HEK293 (cell line): ENCODE measurements at regions not wholly inside any gene's neighbourhood (a gene's known extent, or its start where the extent isn't known, plus 50 kb on each side); places are given as distances from the start of the nearest gene placed in this dataset.

Experiments used
- BCL11B ChIP-seq: fragments of 450-650 bp; formaldehyde crosslinking; IDR thresholded peaks from 2 replicates; pipeline ENCODE4 v1.5.1; 2016; ENCODE audit warnings: low read depth, missing biosample characterization, missing genetic modification characterization
- CTCF ChIP-seq: fragments of 450-650 bp; formaldehyde crosslinking; IDR thresholded peaks from 2 replicates; pipeline ENCODE4 v1.5.1; 2016; ENCODE audit warnings: missing biosample characterization, missing genetic modification characterization
- REST ChIP-seq: fragments of 450-650 bp; formaldehyde crosslinking; IDR thresholded peaks from 2 replicates; pipeline ENCODE4 v1.5.1; 2016; ENCODE audit warnings: missing biosample characterization, missing genetic modification characterization
- YY1 ChIP-seq: fragments of 450-650 bp; formaldehyde crosslinking; IDR thresholded peaks from 2 replicates; pipeline ENCODE4 v1.5.1; 2018; ENCODE audit warnings: missing biosample characterization, missing genetic modification characterization
- ZNF146 ChIP-seq: fragments of 450-650 bp; formaldehyde crosslinking; IDR thresholded peaks from 2 replicates; pipeline ENCODE4 v1.5.1; 2016; ENCODE audit warnings: missing biosample characterization, missing genetic modification characterization
- ZNF501 ChIP-seq: fragments of 450-650 bp; formaldehyde crosslinking; IDR thresholded peaks from 2 replicates; pipeline ENCODE4 v1.5.1; 2016; ENCODE audit warnings: missing biosample characterization, missing genetic modification characterization
- ZNF549 ChIP-seq: fragments of 450-650 bp; IDR thresholded peaks from 2 replicates; pipeline ENCODE4 v1.5.1; 2018; ENCODE audit warnings: missing biosample characterization, missing genetic modification characterization, mild to moderate bottlenecking, inconsistent platforms, moderate library complexity
- ZNF777 ChIP-seq: fragments of 450-650 bp; formaldehyde crosslinking; IDR thresholded peaks from 2 replicates; pipeline ENCODE4 v1.5.1; 2017; ENCODE audit warnings: missing biosample characterization, missing genetic modification characterization, borderline replicate concordance
- ZNF843 ChIP-seq: fragments of 450-650 bp; formaldehyde crosslinking; IDR thresholded peaks from 2 replicates; pipeline ENCODE4 v1.5.1; 2016; ENCODE audit warnings: missing biosample characterization, missing genetic modification characterization
- TF ChIP-seq, protein P1 (sequence below): fragments of 450-650 bp; formaldehyde crosslinking; IDR thresholded peaks from 2 replicates; pipeline ENCODE4 v1.5.0; 2017; ENCODE audit warnings: missing biosample characterization, missing genetic modification characterization, borderline replicate concordance
- TF ChIP-seq, protein P2 (sequence below): fragments of 450-650 bp; IDR thresholded peaks from 2 replicates; pipeline ENCODE4 v1.5.1; 2018; ENCODE audit warnings: missing biosample characterization, mild to moderate bottlenecking, missing genetic modification characterization

- no peak for TF ChIP-seq BCL11B (tag by site-specific recombination)
- TF ChIP-seq YY1 (tag by site-specific recombination), result no peak
- TF ChIP-seq CTCF (tag by site-specific recombination), result no peak
- no peak for TF ChIP-seq ZNF146 (tag by site-specific recombination)
- TF ChIP-seq, protein P1, sequence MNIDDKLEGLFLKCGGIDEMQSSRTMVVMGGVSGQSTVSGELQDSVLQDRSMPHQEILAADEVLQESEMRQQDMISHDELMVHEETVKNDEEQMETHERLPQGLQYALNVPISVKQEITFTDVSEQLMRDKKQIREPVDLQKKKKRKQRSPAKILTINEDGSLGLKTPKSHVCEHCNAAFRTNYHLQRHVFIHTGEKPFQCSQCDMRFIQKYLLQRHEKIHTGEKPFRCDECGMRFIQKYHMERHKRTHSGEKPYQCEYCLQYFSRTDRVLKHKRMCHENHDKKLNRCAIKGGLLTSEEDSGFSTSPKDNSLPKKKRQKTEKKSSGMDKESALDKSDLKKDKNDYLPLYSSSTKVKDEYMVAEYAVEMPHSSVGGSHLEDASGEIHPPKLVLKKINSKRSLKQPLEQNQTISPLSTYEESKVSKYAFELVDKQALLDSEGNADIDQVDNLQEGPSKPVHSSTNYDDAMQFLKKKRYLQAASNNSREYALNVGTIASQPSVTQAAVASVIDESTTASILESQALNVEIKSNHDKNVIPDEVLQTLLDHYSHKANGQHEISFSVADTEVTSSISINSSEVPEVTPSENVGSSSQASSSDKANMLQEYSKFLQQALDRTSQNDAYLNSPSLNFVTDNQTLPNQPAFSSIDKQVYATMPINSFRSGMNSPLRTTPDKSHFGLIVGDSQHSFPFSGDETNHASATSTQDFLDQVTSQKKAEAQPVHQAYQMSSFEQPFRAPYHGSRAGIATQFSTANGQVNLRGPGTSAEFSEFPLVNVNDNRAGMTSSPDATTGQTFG (tag by site-specific recombination), result no peak
- no peak for TF ChIP-seq REST (tag by site-specific recombination)
- no peak for TF ChIP-seq ZNF777 (tag by site-specific recombination)
- no peak for TF ChIP-seq ZNF549 (tag by site-specific recombination)
- TF ChIP-seq ZNF501, result no peak
- no peak for TF ChIP-seq ZNF843 (tag by site-specific recombination)
- TF ChIP-seq, protein P2, sequence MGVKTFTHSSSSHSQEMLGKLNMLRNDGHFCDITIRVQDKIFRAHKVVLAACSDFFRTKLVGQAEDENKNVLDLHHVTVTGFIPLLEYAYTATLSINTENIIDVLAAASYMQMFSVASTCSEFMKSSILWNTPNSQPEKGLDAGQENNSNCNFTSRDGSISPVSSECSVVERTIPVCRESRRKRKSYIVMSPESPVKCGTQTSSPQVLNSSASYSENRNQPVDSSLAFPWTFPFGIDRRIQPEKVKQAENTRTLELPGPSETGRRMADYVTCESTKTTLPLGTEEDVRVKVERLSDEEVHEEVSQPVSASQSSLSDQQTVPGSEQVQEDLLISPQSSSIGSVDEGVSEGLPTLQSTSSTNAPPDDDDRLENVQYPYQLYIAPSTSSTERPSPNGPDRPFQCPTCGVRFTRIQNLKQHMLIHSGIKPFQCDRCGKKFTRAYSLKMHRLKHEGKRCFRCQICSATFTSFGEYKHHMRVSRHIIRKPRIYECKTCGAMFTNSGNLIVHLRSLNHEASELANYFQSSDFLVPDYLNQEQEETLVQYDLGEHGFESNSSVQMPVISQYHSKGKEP (tag by site-specific recombination), result no peak
Measured at GRCh38 chr13:53368948-53369347, 340.3 kb downstream of the OLFM4 start.
